ENCODE measurements at regions not wholly inside any gene's neighbourhood (a gene's known extent, or its start where the extent isn't known, plus 50 kb on each side); places are given as distances from the start of the nearest gene placed in this dataset.

GRCh38 chr3:127473244-127474024 lies 117.1 kb downstream of the TPRA1 start:
- no peak overlapping the region for H3K4me3 ChIP-seq
- no peak overlapping the region for H3K27ac ChIP-seq
- 53 to 55% methylated on average over 10 of the region's 10 CpGs for WGBS, 2 donors
- no peaks in the 10 kb centered on the region for H3K36me3 ChIP-seq
- H3K4me1 ChIP-seq, result no peaks in the 10 kb centered on the region
- H3K27me3 ChIP-seq, result peaks cover 0 to 3% (median 0%) of the 10 kb centered on the region in 3 donors
- DNase-seq, result no peak
- intact Hi-C loops (cut with DNase I), result no loop called here
- TF ChIP-seq EP300 (IDR thresholded peaks at IDR 0.05), result no peak
- no peak for TF ChIP-seq CTCF (IDR thresholded peaks at IDR 0.05)
- no peak for TF ChIP-seq POLR2A (IDR thresholded peaks at IDR 0.05)
- TF ChIP-seq POLR2AphosphoS5 (IDR thresholded peaks at IDR 0.05), result no peak
- H3K9me3 ChIP-seq, result no peaks in the 10 kb centered on the region

DNA sequence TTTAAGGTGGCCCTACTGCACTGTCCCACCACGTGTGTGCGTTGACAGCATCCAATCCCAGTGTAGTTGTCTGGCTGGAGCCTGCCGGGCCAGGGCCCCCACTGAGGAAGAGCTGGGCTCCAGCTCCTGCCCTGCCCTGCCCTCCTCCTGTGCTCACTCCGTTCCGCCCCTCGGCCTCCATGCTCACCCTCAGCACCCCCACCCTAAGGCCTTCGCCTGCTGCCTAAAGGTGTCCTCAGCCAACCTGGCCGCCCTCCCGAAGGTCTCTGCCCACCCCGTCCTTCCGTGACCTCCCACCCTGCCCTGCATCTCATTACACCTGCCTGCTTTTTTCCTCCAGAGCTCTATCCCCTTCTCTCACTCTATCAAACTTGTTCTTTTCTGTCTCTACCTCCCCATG lies 118.0 kb downstream of the TPRA1 start:
- Histone ChIP-seq H3K27me3 (peaks cover 0 to 3% (median 0%) of the 10 kb centered on the region in 3 donors), H3K4me1 (no peaks in the 10 kb centered on the region), H3K9me3 (no peaks in the 10 kb centered on the region), H3K4me3 (no peak overlapping the region), H3K27ac (no peak overlapping the region), H3K36me3 (no peaks in the 10 kb centered on the region)
- no peak for DNase-seq
- 84 to 86% methylated on average over 11 of the region's 11 CpGs for whole genome bisulfite sequencing, 2 donors
- intact Hi-C loops (cut with DNase I), result no loop called here
- TF ChIP-seq POLR2AphosphoS5 (IDR thresholded peaks at IDR 0.05), result no peak
- TF ChIP-seq CTCF (IDR thresholded peaks at IDR 0.05), result no peak
- TF ChIP-seq POLR2A (IDR thresholded peaks at IDR 0.05), result no peak
- TF ChIP-seq EP300 (IDR thresholded peaks at IDR 0.05), result no peak

DNA sequence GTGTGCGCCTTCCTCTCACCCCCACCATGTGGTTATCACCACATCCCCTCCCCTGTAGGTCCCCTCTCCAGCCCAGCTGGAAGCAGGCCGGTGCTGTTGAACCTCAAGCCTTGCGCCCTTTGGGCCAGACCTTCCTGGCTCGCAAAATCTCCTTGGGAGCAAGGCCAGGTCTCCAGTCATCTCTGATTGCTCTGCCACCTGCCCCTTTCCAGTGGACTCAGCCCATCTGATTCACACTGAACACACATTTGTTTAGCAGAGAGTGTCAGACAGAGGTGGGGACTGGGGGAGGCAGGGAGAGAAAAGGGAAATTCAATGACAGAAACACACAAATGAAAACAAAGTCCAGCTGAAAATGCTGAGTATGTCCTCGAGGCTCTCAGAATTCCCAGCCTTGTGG lies 119.4 kb downstream of the TPRA1 start:
- WGBS, 2 donors, result 63 to 68% methylated on average over 5 of the region's 5 CpGs

GRCh38 chr3:127469760-127470159 lies 120.8 kb downstream of the TPRA1 start:
- no peaks in the 10 kb centered on the region for H3K36me3 ChIP-seq
- no peak for DNase-seq
- no peak overlapping the region for H3K27ac ChIP-seq
- WGBS, 2 donors, result 82 to 86% methylated on average over 9 of the region's 9 CpGs
- no peak overlapping the region for H3K4me3 ChIP-seq
- intact Hi-C loops (cut with DNase I), result no loop called here
- H3K27me3 ChIP-seq, result peaks cover 0 to 3% (median 0%) of the 10 kb centered on the region in 3 donors
- H3K9me3 ChIP-seq, result no peaks in the 10 kb centered on the region
- no peak for TF ChIP-seq EP300 (IDR thresholded peaks at IDR 0.05)
- no peak for TF ChIP-seq CTCF (IDR thresholded peaks at IDR 0.05)
- TF ChIP-seq POLR2A (IDR thresholded peaks at IDR 0.05), result no peak
- TF ChIP-seq POLR2AphosphoS5 (IDR thresholded peaks at IDR 0.05), result no peak
- no peaks in the 10 kb centered on the region for H3K4me1 ChIP-seq

More for the DNA sequence above, 119.4 kb downstream of the TPRA1 start:
- no peaks in the 10 kb centered on the region for H3K9me3 ChIP-seq
- peaks cover 0 to 3% (median 0%) of the 10 kb centered on the region in 3 donors for H3K27me3 ChIP-seq
- no peak overlapping the region for H3K27ac ChIP-seq
- H3K4me3 ChIP-seq, result no peak overlapping the region
- DNase-seq, result no peak
- no peaks in the 10 kb centered on the region for H3K36me3 ChIP-seq
- intact Hi-C loops (cut with DNase I), result no loop called here
- TF ChIP-seq POLR2AphosphoS5 (IDR thresholded peaks at IDR 0.05), result no peak
- TF ChIP-seq CTCF (IDR thresholded peaks at IDR 0.05), result no peak
- no peak for TF ChIP-seq EP300 (IDR thresholded peaks at IDR 0.05)
- H3K4me1 ChIP-seq, result no peaks in the 10 kb centered on the region

DNA sequence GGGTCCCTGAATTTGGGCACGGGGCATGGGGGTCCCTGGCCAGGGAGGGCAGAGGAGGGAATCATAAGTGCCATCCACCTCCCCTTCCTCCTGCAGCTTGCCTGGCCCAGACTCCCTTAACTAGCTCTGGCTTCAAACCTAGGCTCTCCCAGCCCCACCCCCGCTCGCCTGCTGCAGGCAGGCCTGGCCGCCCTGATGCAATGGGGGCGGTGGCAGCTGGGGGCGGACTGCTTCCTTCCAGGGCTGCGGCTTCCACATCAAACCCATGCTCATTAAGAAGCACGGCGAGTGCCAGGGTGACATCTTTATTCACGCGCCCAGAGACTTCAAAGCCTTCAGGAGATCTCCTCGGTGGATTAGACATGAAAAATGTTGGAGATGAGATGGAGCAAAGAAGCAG lies 123.1 kb downstream of the TPRA1 start:
- intact Hi-C loops (cut with DNase I), result no loop called here
- WGBS, 2 donors, result 56 to 80% methylated on average over 12 of the region's 12 CpGs
- Histone ChIP-seq H3K27me3 (no peaks in the 10 kb centered on the region), H3K9me3 (no peaks in the 10 kb centered on the region), H3K36me3 (no peaks in the 10 kb centered on the region), H3K4me1 (no peaks in the 10 kb centered on the region), H3K27ac (no peak overlapping the region), H3K4me3 (no peak overlapping the region)
- no peak for DNase-seq
- TF ChIP-seq POLR2A (IDR thresholded peaks at IDR 0.05) (no peak), POLR2AphosphoS5 (IDR thresholded peaks at IDR 0.05) (no peak), EP300 (IDR thresholded peaks at IDR 0.05) (no peak), CTCF (IDR thresholded peaks at IDR 0.05) (no peak)

All from sigmoid colon (tissue), 6 donors.